Thyroid gland (tissue), 4 donors: ENCODE measurements at regions not wholly inside any gene's neighbourhood (a gene's known extent, or its start where the extent isn't known, plus 50 kb on each side); places are given as distances from the start of the nearest gene placed in this dataset.

Source experiments
- DNase-seq, 2 donors: peaks; one replicate each; pipeline ENCODE4 v3.0.0-alpha.2; 2019
- H3K27ac ChIP-seq, 3 donors: fragments of 200-600 bp; sonication (generic); 1 replicate in 2 of 3; 2 replicates in 1 of 3; pipeline ENCODE4 v1.5.1; 2016 to 2019; ENCODE audit warnings: mild to moderate bottlenecking in 1 of 3, moderate library complexity in 1 of 3
- H3K27me3 ChIP-seq: fragments of 200-600 bp; sonication (generic); one replicate; pipeline ENCODE4 v1.5.1; 2019
- H3K36me3 ChIP-seq, 2 donors: fragments of 200-600 bp; sonication (generic); one replicate each; pipeline ENCODE4 v1.5.1; 2016 to 2019
- H3K4me1 ChIP-seq, 2 donors: fragments of 200-600 bp; sonication (generic); one replicate each; pipeline ENCODE4 v1.5.1; 2017 to 2019
- H3K4me3 ChIP-seq, 3 donors: fragments of 200-600 bp; sonication (generic); replicated peaks in 1 of 3; 1 replicate in 2 of 3; 2 replicates in 1 of 3; pipeline ENCODE4 v1.5.1; 2016; ENCODE audit warnings: mild to moderate bottlenecking in 1 of 3
- H3K9me3 ChIP-seq: fragments of 200-600 bp; sonication (generic); one replicate; pipeline ENCODE4 v1.5.1; 2017
- POLR2A ChIP-seq, 2 donors: fragments of 450-650 bp; IDR thresholded peaks; one replicate each; pipeline ENCODE4 v1.6.1; 2017; ENCODE audit warnings: antibody characterized with exemption in 2 of 2, mild to moderate bottlenecking in 2 of 2, moderate library complexity in 1 of 2
- WGBS, 2 donors: methylation state at CpG; one replicate each; pipeline ENCODE4 v1.1.5; 2017; 5-methylcytosine and 5-hydroxymethylcytosine counted together
- intact Hi-C: fragments of 100-400 bp; cut with DNase I; formaldehyde crosslinking; loops from one replicate; pipeline ENCODE4 v1.15.1; 2023
- TF ChIP-seq, protein P1 (sequence below), 6 experiments: fragments of 200-600 bp in 3 of 6; fragments of 450-650 bp in 3 of 6; sonication (generic) in 3 of 6; IDR thresholded peaks; one replicate each; pipeline ENCODE4 v1.5.1; 2016 to 2019; ENCODE audit warnings: antibody characterized with exemption in 6 of 6, mild to moderate bottlenecking in 2 of 6, inconsistent platforms in 1 of 6, moderate library complexity in 1 of 6

DNA sequence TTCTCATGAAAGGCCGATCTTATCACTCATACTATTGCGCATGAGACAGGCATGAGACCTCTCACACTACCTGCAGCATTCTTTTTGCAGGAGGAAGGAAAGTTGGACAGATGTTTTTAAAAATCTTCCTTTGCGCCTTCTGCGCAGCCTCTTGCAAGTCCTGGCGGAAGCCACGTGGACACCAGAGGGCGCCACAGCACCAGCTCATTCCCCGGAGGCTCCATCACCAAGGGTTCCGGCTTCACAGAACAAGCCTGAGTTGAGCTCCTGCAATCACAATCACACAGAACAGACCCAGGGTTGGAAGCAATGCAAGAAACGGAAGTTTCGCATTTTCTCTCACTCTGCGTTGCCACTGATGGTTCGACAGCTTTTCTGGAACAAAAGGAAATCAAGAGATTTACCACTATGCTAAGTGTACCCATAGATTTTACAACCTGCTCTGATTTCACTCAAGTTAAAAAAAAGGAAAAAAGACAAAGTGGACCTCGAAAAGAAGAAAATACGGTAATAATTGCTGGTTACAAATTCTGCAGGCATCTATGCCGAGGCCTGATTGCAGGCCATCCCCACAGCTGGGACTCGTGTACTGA is 304.7 kb upstream of the MSX2 start:
- Histone ChIP-seq H3K9me3 (no peaks in the 10 kb centered on the region), H3K27me3 (no peaks in the 10 kb centered on the region), H3K4me1 (no peaks in the 10 kb centered on the region), H3K4me3 (no peak overlapping the region), H3K36me3 (no peaks in the 10 kb centered on the region), H3K27ac (no peak overlapping the region)
- no peak for TF ChIP-seq POLR2A (IDR thresholded peaks at IDR 0.05)
- TF ChIP-seq, protein P1, sequence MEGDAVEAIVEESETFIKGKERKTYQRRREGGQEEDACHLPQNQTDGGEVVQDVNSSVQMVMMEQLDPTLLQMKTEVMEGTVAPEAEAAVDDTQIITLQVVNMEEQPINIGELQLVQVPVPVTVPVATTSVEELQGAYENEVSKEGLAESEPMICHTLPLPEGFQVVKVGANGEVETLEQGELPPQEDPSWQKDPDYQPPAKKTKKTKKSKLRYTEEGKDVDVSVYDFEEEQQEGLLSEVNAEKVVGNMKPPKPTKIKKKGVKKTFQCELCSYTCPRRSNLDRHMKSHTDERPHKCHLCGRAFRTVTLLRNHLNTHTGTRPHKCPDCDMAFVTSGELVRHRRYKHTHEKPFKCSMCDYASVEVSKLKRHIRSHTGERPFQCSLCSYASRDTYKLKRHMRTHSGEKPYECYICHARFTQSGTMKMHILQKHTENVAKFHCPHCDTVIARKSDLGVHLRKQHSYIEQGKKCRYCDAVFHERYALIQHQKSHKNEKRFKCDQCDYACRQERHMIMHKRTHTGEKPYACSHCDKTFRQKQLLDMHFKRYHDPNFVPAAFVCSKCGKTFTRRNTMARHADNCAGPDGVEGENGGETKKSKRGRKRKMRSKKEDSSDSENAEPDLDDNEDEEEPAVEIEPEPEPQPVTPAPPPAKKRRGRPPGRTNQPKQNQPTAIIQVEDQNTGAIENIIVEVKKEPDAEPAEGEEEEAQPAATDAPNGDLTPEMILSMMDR (IDR thresholded peaks at IDR 0.05): peak; percentile 56 to 89 (median 80)
- intact Hi-C loops: loop anchor here (5.0 to 10.0 kb wide), 2 partner anchors 373 to 515 kb away; no protein-coding TSS in a partner anchor
- peak; percentile 87 to 92 for DNase-seq
- WGBS, 2 donors: 19 to 20% methylated on average over 17 of the region's 17 CpGs

DNA sequence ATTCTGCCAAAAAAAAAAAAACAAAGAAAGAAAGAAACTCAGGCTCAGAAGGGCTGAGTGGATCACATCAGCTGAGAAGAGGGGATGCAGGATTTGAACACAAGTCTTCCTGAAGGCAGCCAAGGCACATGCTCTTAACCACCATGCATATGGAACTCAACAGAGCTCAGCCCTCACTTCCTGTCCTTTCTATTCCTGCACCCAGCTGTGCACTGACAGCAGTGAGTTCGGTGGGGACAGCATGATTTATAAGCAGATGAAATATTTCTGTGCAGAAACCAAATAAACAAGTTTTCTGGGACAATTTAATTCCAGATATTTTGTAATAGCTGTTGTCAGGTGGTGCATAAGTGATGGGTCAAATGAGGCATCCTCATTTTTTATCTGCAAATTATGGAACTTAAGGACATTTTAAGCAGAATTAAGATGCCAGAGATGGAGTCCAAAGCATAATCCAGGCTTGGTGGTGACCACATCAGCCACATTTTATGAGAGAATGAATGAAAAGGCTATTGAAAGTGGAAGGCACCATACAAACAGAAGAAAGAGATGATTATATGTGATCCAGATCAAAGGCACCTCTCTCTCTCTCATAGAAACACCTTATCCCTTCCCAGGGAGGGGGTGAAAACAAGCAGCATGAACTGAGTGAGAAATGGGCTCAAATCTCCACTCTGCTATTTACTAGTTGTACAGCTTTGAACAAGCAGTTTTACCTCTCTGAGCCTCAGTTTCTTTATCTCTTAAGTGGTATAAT is 303.6 kb upstream of the MSX2 start:
- Histone ChIP-seq H3K9me3 (no peaks in the 10 kb centered on the region), H3K4me3 (no peak overlapping the region), H3K27ac (no peak overlapping the region), H3K36me3 (no peaks in the 10 kb centered on the region), H3K4me1 (no peaks in the 10 kb centered on the region), H3K27me3 (no peaks in the 10 kb centered on the region)
- WGBS, 2 donors: 59 to 73% methylated on average over 1 of the region's 1 CpG
- intact Hi-C loops: loop anchor here (10.0 kb wide), 1 partner anchor 514 kb away; no protein-coding TSS in a partner anchor
- TF ChIP-seq POLR2A (IDR thresholded peaks at IDR 0.05): no peak
- DNase-seq: no peak

DNA sequence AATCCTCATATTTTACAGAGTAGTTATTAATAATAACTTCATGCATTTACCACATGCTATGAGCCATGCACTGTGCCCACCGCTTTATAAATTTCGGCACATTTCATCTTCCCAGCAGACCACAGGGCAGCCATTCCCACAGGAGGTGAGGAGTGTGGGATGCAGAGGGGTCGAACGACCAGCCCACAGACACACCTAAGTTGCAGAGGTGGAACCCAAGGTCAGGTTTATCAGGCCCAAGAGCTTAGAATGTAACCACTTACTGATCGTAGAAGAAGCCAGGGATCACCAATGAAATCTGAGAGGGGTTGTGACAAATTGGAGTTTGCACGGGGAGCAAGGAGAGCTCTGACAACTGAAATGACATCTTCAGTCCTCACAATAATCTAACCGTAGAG is 303.0 kb upstream of the MSX2 start:
- no peak overlapping the region for H3K4me3 ChIP-seq
- no peaks in the 10 kb centered on the region for H3K4me1 ChIP-seq
- no peak overlapping the region for H3K27ac ChIP-seq
- H3K9me3 ChIP-seq: no peaks in the 10 kb centered on the region
- WGBS, 2 donors: 60 to 73% methylated on average over 7 of the region's 7 CpGs
- intact Hi-C loops: loop anchor here (10.0 kb wide), 1 partner anchor 513 kb away; no protein-coding TSS in a partner anchor
- DNase-seq: no peak
- TF ChIP-seq, protein P1 (IDR thresholded peaks at IDR 0.05): no peak
- no peaks in the 10 kb centered on the region for H3K36me3 ChIP-seq
- no peaks in the 10 kb centered on the region for H3K27me3 ChIP-seq

DNA sequence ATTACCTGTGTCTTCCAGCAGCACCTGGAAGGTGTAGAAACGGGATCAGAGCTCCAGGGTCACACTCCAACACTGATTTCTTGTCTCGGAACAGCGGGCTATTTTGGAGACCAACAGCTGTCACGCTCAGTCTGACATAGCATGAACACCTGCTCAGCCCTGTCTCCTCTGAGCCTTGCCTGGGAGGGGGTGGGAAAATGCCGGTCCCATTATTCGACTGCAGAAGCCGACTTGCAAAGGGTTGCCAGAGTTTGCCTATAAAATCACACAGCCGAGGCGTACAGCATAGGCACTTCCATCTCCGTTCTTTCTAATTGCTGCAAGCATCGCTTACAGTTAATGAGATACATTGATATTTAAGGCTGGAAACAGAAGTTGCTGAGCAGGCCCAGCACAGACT is 300.8 kb upstream of the MSX2 start:
- Histone ChIP-seq H3K36me3 (no peaks in the 10 kb centered on the region), H3K27me3 (no peaks in the 10 kb centered on the region), H3K4me3 (no peak overlapping the region), H3K4me1 (no peaks in the 10 kb centered on the region), H3K27ac (no peak overlapping the region), H3K9me3 (no peaks in the 10 kb centered on the region)
- WGBS, 2 donors: 90 to 95% methylated on average over 11 of the region's 11 CpGs
- no peak for TF ChIP-seq POLR2A (IDR thresholded peaks at IDR 0.05)
- TF ChIP-seq, protein P1 (IDR thresholded peaks at IDR 0.05): no peak
- intact Hi-C loops: loop anchor here (10.0 kb wide), 1 partner anchor 511 kb away; no protein-coding TSS in a partner anchor
- no peak for DNase-seq

DNA sequence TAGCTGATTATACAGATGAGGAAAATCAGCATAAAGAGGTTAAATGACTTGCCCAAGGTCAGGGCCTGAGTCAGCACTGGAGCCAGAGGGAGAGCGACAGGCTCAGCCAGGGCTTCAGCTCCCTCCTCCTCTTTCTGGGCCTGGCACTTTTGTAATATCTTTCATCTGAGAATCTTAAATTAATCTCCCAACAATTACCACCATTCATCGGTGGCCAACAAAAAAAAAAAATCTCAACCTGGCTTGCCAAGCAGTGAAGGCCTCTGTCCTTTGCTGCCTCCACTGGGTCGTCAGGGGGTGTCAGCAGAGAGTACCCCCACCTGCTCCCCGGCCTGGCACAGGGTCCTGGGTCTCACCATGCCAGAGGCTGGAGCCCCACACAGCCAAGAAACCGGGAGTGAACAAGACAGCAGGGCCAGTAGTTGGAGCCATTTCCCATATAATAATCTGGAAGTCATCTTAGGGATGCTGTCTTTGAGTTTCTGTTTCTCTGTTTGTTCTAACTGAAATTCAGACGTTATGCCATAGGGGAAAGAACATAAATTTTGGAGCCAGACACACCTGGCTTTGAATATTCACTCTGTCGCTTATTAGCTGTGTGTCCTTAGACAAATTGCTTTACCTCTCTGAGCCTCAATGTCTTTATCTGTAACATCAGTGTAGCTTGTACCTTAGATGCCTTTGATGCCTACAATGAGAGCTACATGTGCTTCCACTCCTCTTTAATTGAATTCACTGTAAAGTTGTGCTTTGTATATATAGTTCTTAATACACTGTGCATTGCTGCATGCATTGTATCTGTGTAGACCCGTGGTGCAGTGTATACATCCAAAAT is 299.9 kb upstream of the MSX2 start:
- 60 to 82% methylated on average over 8 of the region's 8 CpGs for WGBS, 2 donors
- intact Hi-C loops: loop anchor here (10.0 kb wide), 1 partner anchor 510 kb away; no protein-coding TSS in a partner anchor
- Histone ChIP-seq H3K4me3 (no peak overlapping the region), H3K9me3 (no peaks in the 10 kb centered on the region), H3K27ac (no peak overlapping the region), H3K4me1 (no peaks in the 10 kb centered on the region), H3K27me3 (no peaks in the 10 kb centered on the region), H3K36me3 (no peaks in the 10 kb centered on the region)
- TF ChIP-seq, protein P1 (IDR thresholded peaks at IDR 0.05): no peak
- TF ChIP-seq POLR2A (IDR thresholded peaks at IDR 0.05): no peak
- DNase-seq: no peak
